ENCODE measurements at regions not wholly inside any gene's neighbourhood (a gene's known extent, or its start where the extent isn't known, plus 50 kb on each side); places are given as distances from the start of the nearest gene placed in this dataset.
"Not testable (repeated sequence)": the region's sequence is repeated elsewhere in the genome, so short reads cannot be mapped to it uniquely, and the experiment has no call there.

GRCh38 chr6:167481307-167481926, 156.5 kb downstream of the TTLL2 start:
- H3K9ac ChIP-seq (ENCODE audit: low read length), result no peak overlapping the region
- H3K79me2 ChIP-seq (ENCODE audit: insufficient read depth, low read length), result no peaks in the 10 kb centered on the region
- ATAC-seq (no peak), DNase-seq (ENCODE audit: low read depth, low spot score) (no peak)
- H2AFZ ChIP-seq (ENCODE audit: low read depth, low read length, poor library complexity, severe bottlenecking), result no peak overlapping the region
- H3K27ac ChIP-seq (ENCODE audit: low read depth, low read length), result no peak overlapping the region
- no peaks in the 10 kb centered on the region for H4K20me1 ChIP-seq (ENCODE audit: insufficient read depth)
- TF ChIP-seq JUND (IDR thresholded peaks at IDR 0.05) (no peak), ZBTB33 (IDR thresholded peaks at IDR 0.05; ENCODE audit: extremely low read depth, insufficient replicate concordance, low read length) (no peak)
- ChIA-PET POLR2A (no interaction called here), CTCF (no interaction called here), RAD21 (ENCODE audit: low non-redundant PET in 1 of 2, low total read pairs in 2 of 2, uncharacterized antibody in 2 of 2, unreplicated experiment in 2 of 2) (no interaction called here)
- BruUV-seq (replicated peaks), result no TSS peak
- H3K9me2 ChIP-seq (ENCODE audit: insufficient read depth), result no peaks in the 10 kb centered on the region; the same call in 1 of the 2 replicates
- H3K9me3 ChIP-seq (ENCODE audit: control insufficient read depth in 1 of 2, insufficient read depth in 1 of 2, low read depth in 1 of 2, low read length in 2 of 2), result no peaks in the 10 kb centered on the region
- peaks cover 6% of the 10 kb centered on the region; the same call in 1 of the 2 replicates for H3K27me3 ChIP-seq (ENCODE audit: insufficient read depth, low read length)
- intact Hi-C loops (cut with micrococcal nuclease), result no loop called here
- no peak overlapping the region for H3K4me3 ChIP-seq (replicated peaks in 1 of 2; ENCODE audit: low read depth in 1 of 2, low read length in 2 of 2)
- no peaks in the 10 kb centered on the region for H3K36me3 ChIP-seq (ENCODE audit: control insufficient read depth in 1 of 2, insufficient read depth in 2 of 2, low read length in 2 of 2)
- no peak overlapping the region for H3K4me2 ChIP-seq (ENCODE audit: low read length)
- H3K4me1 ChIP-seq (ENCODE audit: control insufficient read depth in 1 of 2, insufficient read depth in 2 of 2, low read length in 2 of 2), result no peaks in the 10 kb centered on the region; a peak in 1 of 4 replicates

GRCh38 chr6:167482801-167483200, 157.9 kb downstream of the TTLL2 start:
- CTCF ChIA-PET; ATAC-seq; H4K20me1 ChIP-seq (ENCODE audit: insufficient read depth); POLR2A ChIA-PET; RAD21 ChIA-PET (ENCODE audit: low non-redundant PET in 1 of 2, low total read pairs in 2 of 2, uncharacterized antibody in 2 of 2, unreplicated experiment in 2 of 2); intact Hi-C loops (cut with micrococcal nuclease); H3K36me3 ChIP-seq (ENCODE audit: control insufficient read depth in 1 of 2, insufficient read depth in 2 of 2, low read length in 2 of 2); H3K9me3 ChIP-seq (ENCODE audit: control insufficient read depth in 1 of 2, insufficient read depth in 1 of 2, low read depth in 1 of 2, low read length in 2 of 2); H3K4me1 ChIP-seq (ENCODE audit: control insufficient read depth in 1 of 2, insufficient read depth in 2 of 2, low read length in 2 of 2); H3K9me2 ChIP-seq (ENCODE audit: insufficient read depth); H3K4me2 ChIP-seq (ENCODE audit: low read length); DNase-seq (ENCODE audit: low read depth, low spot score); H3K79me2 ChIP-seq (ENCODE audit: insufficient read depth, low read length); BruUV-seq (replicated peaks); H2AFZ ChIP-seq (ENCODE audit: low read depth, low read length, poor library complexity, severe bottlenecking); H3K27ac ChIP-seq (ENCODE audit: low read depth, low read length); H3K9ac ChIP-seq (ENCODE audit: low read length); H3K4me3 ChIP-seq (replicated peaks in 1 of 2; ENCODE audit: low read depth in 1 of 2, low read length in 2 of 2): not testable (repeated sequence)
- H3K27me3 ChIP-seq (ENCODE audit: insufficient read depth, low read length), result peaks cover 18% of the 10 kb centered on the region

Measured in HCT116 (cell line).